T-helper 9 cell (primary cell): ENCODE measurements at regions not wholly inside any gene's neighbourhood (a gene's known extent, or its start where the extent isn't known, plus 50 kb on each side); places are given as distances from the start of the nearest gene placed in this dataset.

Experiments used
- DNase-seq: peaks from one replicate; pipeline ENCODE4 v3.0.0-alpha.2; 2020

- no peak for DNase-seq
These were observed 418.3 kb upstream of the SALL1 start for GRCh38 chr16:51569203-51569931.

- no peak for DNase-seq
These were observed 416.8 kb upstream of the SALL1 start for GRCh38 chr16:51567911-51568310.

GRCh38 chr16:51565184-51565583, 414.1 kb upstream of the SALL1 start:
- DNase-seq = no peak

DNA sequence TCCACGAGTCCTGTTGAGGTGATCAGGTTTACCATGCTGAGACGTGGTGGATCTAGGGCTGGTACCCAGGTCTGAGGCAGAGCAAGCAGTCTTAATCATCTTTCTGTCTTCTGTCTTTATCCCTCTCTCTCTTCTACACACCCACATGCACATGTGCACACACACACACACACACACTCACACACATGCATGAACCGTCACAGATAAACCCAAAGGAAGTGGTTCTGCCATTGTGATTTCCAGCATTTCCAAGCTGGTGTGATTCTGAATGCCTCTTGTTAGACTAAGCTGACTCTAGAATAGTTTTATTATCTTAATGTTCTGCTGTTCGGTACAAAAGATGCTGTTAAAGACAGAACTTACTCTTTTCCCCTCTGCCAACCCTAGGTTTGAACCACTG, 411.8 kb upstream of the SALL1 start:
- no peak for DNase-seq

DNA sequence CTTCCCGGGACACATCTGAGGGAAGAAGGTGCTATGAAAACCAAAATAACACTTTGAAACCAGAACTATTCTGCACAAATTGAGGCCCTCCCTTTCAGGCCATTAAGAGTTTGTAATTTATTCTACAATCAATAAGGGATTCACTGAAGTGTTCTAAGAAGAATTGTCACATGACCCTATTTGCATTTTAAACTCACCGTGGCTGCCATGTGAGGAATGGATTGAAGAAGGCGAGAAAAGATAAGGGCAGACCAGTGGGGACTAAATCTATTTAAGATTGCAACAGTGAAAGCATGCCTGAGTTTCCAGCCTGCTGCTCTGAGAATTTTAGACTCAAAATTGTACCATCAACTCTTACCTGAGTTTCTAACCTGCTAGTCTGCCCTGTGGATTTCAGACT, 408.8 kb upstream of the SALL1 start:
- no peak for DNase-seq

GRCh38 chr16:51557670-51558069, 406.6 kb upstream of the SALL1 start:
- no peak for DNase-seq

DNA sequence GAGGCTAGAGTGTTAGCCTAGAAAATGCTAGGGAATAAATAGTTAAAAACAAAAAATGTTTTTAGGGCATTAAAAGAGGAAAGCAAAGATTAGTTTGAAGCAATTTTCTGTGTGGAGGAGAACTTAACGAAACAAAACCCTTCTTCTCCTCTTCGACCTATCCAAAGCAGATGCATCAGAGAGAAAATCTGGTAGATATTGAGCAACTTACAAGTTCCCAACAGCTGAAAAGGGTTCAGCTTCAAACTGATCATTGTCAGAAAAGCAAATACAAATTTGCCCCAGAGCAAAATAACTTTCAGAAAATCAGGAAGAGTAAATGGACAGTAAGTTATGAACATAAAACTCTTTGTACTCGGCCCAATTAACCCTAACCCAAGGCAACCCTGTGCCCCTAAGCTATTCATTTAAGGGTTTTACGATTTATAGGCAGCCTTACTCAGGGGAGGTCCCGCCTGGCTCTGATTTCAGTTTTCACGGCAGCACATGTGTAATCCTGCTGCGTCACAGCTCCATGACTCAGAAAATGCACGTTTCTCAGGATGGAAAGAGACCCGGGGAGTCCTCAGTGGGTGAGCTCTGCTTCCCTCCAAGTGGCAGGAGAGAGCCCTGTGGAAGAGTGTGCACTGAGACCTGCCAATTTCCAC, 405.7 kb upstream of the SALL1 start:
- no peak for DNase-seq

DNA sequence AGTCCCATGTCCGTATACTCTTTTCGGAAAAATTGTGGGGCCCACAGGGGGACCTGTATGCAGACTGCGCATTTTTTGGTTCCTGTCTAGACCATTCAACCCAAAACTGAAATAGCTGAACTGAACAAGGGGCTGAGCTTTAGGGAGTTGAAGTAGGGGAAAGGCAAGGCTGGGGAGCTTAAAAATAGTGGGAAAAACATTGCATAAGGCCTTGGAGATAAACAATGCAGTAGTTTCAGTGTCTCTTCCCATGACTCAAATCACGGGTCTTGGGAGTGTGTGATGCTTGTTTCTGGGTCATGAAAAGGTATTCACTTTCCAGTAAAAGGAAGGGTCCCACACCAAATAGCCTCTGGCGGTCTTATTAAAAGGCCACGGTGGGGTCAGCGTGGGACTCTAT, 402.8 kb upstream of the SALL1 start:
- no peak for DNase-seq

- no peak for DNase-seq
These were observed 402.2 kb upstream of the SALL1 start for GRCh38 chr16:51553314-51553713.

DNA sequence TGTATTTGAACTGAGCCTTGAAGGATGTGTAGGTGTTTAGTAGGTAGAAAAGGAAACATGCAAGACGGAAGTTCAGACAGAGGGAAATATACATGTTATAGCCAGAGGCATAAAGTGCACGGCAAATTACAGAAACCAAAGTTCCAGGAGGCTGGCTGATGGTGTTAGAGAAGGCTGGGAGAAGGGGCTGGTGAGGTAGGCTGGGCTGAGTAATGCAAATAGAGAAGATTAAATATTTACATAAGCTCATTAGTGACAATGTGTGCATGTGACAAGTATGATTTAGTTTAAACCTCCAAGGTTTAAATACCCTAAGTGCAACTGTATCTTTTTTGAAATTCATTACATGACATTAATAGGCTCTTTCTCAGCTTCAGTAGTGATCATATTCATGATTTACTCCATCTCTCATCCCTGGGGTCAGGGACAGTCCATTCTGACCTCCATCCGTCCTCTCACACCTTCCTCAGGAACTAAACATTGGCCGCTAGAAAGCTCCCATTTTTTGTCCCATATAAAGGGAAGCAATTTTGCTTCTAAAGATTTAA, 399.8 kb upstream of the SALL1 start:
- DNase-seq = no peak

DNA sequence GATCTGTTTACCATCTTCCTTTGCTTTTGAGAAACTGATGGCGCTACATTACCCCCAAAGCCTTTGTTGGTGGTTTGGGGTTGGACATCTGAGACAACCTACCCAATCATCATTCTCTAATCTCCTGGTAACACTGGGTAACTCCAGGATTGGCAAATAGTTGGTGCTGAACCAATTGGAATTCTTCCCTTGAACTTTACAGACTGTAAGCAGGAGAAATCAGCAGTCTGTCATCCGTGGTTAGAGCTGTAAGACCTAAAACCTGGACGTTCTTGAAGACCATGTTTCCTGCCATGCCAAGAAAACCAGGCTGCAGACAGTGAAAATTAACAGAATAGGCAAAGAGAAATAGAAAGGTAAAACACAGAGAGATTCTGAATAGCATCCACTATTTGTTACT, 398.8 kb upstream of the SALL1 start:
- DNase-seq = no peak

GRCh38 chr16:51545951-51546350, 394.9 kb upstream of the SALL1 start:
- DNase-seq = no peak

DNA sequence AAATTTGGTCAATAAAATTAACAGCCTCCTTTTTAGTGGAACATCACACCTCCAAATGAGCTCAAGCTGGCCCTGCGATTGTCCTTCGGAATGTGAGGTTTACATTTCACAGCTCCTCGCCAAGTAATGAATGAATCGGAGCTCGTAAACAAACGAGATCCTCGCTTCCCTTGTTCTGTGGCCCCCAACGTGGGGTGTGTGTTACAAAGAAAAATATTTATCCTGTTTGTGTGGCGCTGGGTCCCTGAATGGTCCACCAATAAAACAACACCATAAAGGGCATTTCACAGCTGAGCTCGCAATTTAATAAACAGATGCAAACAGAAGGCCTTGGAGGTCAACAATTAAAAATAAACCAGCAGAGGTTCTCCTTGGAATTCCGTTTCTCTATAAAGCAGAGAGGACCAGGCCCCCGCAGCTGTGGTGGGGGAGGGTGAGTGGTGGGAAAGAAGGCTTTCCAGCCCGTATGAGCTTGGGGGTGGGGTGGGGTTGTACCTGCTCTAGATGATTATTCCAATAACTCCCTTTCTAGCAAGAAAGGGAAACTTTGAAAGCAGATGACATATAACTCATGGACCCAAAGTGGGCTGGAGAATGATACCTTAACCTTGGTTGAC, 393.9 kb upstream of the SALL1 start:
- DNase-seq = no peak

GRCh38 chr16:51543971-51544370, 392.9 kb upstream of the SALL1 start:
- DNase-seq = no peak

DNA sequence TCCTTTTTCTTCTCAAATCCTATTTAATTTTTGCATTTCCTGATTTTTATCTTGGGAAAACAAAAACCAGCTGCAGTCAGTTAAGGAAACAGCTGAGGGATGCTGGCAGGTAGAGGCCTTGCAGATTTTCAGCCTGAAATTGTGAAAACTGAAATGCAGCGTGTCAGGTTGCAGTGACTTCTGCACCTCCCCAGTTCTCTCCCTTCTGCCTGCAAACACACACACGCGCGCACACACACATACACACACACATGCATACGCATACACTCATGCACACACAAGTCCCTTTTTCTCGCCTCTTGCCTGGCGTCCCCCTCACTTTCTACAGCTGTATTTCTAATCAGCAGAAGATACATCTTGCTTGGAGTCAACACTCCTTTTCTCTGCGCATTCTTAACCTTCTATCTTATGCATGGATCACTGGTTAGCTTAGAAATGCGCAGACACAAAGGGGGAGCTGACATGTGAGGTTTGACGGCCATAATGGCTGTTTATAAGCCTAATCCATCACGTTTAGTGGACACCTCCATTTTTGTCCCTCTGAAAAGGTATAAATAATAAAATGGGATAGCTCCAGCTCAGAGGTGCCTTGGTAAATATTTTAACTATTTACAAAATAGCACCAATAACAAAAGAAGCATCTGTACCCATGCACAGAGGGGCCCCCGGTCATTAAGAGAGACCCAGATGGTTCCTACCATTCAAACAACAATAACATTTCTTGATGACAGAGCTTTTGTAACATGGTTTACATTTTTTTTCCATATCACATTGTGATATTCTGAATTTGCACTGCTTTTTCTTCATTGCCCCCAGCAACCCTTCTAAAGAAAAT, 392.1 kb upstream of the SALL1 start:
- DNase-seq = no peak

GRCh38 chr16:51540259-51540658, 389.2 kb upstream of the SALL1 start:
- no peak for DNase-seq

DNA sequence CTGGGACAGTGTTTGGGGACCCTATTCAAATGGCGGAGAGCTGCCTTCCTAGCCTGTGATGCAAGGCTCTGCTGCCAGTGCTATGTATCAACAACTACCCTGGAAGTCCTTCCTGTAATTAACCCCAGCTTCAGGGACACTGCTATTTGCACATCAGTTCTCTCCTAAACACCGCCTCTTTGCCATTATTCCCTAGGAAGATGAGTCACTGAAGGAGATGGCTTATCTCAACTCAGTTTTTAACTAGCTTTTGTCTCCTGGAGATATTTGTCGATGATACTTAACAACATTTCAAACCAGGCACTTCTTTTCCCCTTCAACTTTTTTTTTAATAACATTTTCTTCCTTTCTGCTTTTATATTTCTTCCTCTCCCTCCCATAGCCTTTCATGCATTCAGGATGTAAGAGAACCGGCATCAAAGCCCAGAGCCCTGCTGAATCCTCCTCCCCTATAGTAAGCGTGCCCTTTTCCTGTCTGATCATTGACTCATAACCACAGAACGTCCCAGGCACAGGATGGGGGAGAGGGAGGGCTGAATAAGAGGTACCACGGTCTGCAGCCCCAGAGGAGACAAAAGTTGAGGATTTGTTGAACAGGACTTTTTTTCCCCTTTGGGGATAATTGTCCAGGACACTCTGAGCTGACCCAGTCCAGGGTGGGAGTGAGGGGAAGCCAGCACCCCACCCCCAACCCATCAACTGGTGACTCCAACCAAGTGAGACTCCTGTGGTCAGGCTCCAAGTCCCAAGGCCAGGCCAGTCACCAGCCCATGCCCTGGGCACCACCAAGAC, 387.8 kb upstream of the SALL1 start:
- no peak for DNase-seq

DNA sequence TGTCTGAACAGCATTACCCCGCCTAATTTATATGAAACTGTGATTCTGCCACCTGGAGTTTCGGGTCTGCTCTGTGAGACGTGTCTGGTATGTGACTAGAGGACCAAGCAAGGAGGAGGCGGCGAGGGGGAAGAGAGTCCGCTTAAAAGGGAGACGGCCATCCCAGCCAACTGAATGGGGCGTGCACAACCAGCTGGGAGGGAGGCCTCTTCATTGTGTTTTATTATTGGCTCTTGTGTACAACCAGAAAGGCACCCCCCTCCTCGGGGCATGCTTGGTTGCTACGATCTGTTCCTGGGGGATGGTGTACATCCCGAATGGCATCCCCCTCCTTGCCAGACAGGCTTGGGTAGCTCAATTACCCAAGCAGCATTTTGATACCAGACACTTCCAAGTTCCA, 384.5 kb upstream of the SALL1 start:
- no peak for DNase-seq

GRCh38 chr16:51532551-51532950, 381.5 kb upstream of the SALL1 start:
- no peak for DNase-seq

- no peak for DNase-seq
These were observed 380.2 kb upstream of the SALL1 start for GRCh38 chr16:51531271-51531670.

DNA sequence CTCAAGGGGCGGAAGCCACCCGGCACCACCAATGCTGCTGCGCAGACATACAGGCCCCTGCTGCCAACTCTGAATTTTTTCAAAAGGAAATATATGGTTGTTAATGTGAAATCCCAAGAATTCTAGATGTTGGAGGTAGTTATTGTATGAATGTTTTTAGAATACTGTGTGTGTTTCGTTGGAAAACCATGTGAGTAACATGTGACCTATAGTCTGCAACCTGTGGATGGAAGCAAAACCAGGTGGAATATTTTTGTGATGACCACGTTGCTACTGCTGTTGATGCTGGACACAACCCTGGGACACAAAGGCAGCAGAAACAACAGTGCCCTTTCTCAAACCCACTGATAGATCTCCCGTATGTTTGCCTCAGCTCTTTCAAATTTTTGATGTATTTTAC, 376.3 kb upstream of the SALL1 start:
- no peak for DNase-seq

DNA sequence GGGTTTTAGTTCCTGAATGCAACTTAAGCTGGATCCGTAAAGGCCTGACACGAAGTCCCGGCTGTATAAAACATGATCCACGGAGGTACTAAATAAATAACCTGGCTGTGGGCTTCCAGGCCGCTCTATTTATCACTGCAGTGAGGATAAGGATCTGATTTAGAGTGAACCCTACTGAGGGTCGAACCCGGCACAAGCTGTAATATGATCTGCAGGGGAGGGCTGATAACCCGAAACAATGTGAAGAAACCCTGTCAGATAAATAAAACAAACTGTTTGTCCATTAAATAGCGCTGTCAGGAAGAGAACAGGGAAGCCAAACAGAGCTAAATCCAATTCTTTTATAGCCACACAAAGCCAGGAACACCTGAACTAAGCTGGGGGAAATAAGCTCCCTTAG, 375.6 kb upstream of the SALL1 start:
- no peak for DNase-seq
